ENCODE measurements at regions not wholly inside any gene's neighbourhood (a gene's known extent, or its start where the extent isn't known, plus 50 kb on each side); places are given as distances from the start of the nearest gene placed in this dataset.

DNA sequence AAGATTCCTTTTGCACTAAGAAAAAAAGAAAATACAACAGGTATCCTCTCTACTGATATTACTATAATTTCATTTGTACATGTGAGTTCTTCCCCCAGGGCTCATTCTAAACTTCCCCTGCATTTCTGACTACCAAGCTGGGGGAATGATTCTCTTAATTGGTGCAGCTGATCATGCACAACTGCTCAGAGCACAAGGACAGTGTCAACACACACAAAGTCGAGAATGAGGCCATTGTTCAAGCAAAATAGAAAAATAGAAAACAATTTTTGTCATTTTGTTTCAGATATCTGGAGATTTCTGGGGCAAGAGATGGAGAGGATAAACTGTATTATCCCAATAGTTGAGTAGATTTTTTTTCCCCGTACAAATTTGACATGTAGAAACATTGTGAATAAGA lies 236.3 kb downstream of the HAO1 start:
- H3K4me1 ChIP-seq (ENCODE audit: control insufficient read depth in 2 of 2, insufficient read depth in 1 of 2, low read depth in 1 of 2, low read length in 2 of 2): peaks cover 0 to 6% of the 10 kb centered on the region in 2 donors
- no peak overlapping the region for H3K14ac ChIP-seq (ENCODE audit: low read length)
- no peaks in the 10 kb centered on the region for H3K36me3 ChIP-seq (replicated peaks in 1 of 2; ENCODE audit: control insufficient read depth in 2 of 2, insufficient read depth in 2 of 2, low read length in 2 of 2)
- no peak overlapping the region for H4K8ac ChIP-seq (ENCODE audit: low read depth, low read length)
- H4K91ac ChIP-seq (ENCODE audit: low read depth, low read length, poor library complexity): no peak overlapping the region
- no peak overlapping the region for H2BK120ac ChIP-seq (ENCODE audit: low read depth, low read length)
- H2AFZ ChIP-seq (ENCODE audit: low read length): no peak overlapping the region
- H3K27ac ChIP-seq (replicated peaks; ENCODE audit: low read length): no peak overlapping the region
- H3K4me3 ChIP-seq (ENCODE audit: low read length in 2 of 2): no peak overlapping the region
- H2AK5ac ChIP-seq (ENCODE audit: low read depth, low read length): no peak overlapping the region
- H2BK5ac ChIP-seq (ENCODE audit: low read length): no peak overlapping the region
- H3K23ac ChIP-seq (ENCODE audit: low read depth, low read length, poor library complexity): no peak overlapping the region
- no peak for DNase-seq (ENCODE audit: low spot score)
- no peaks in the 10 kb centered on the region for H3K79me1 ChIP-seq (ENCODE audit: low read depth, low read length)
- H2BK15ac ChIP-seq (ENCODE audit: low read length): no peak overlapping the region
- no peak overlapping the region for H3K9ac ChIP-seq (ENCODE audit: low read depth, low read length, poor library complexity)
- no peak overlapping the region for H3K18ac ChIP-seq (ENCODE audit: low read length)
- no peaks in the 10 kb centered on the region for H3K27me3 ChIP-seq (ENCODE audit: control insufficient read depth in 3 of 3, insufficient read depth in 3 of 3, low read depth in 1 of 3, low read length in 3 of 3)
- WGBS, 2 donors (ENCODE audit: extremely low coverage in 2 of 2, insufficient read length in 2 of 2, insufficient replicate concordance in 1 of 2): no CpG with 5 or more reads among the region's 2 CpGs
- no peak overlapping the region for H3K4ac ChIP-seq (ENCODE audit: low read length)
- H3K4me2 ChIP-seq (ENCODE audit: insufficient read depth, low read length, poor library complexity, severe bottlenecking): no peak overlapping the region
- H2BK12ac ChIP-seq (ENCODE audit: low read length): no peak overlapping the region
- H3K9me3 ChIP-seq (replicated peaks in 1 of 2; ENCODE audit: control insufficient read depth in 2 of 2, insufficient read depth in 1 of 2, low read depth in 1 of 2, low read length in 2 of 2): peaks cover 0 to 2% of the 10 kb centered on the region in 2 donors

DNA sequence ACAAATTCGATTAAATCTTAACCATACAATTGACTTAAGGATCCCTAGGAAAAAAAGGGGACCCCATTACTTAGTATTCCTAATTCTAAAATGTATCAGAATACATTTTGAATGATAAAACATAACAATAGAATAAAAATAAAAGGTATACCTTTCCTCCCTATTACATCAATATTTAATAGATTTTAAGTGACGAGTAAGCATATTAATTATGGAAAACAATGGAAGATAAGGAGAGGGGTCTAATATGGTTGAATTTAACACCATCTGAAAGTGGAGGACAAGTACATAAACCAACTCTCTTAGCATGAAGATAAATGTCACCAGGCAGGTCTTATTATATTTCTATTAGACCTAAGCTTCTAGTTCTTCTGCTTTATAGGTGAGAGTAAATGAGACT lies 232.1 kb downstream of the HAO1 start:
- H3K27me3 ChIP-seq (ENCODE audit: control insufficient read depth in 3 of 3, insufficient read depth in 3 of 3, low read depth in 1 of 3, low read length in 3 of 3): no peaks in the 10 kb centered on the region
- no peak overlapping the region for H3K18ac ChIP-seq (ENCODE audit: low read length)
- DNase-seq (ENCODE audit: low spot score): no peak
- no peaks in the 10 kb centered on the region for H3K36me3 ChIP-seq (replicated peaks in 1 of 2; ENCODE audit: control insufficient read depth in 2 of 2, insufficient read depth in 2 of 2, low read length in 2 of 2)
- H3K9ac ChIP-seq (ENCODE audit: low read depth, low read length, poor library complexity): no peak overlapping the region
- no peak overlapping the region for H2AK5ac ChIP-seq (ENCODE audit: low read depth, low read length)
- H3K9me3 ChIP-seq (replicated peaks in 1 of 2; ENCODE audit: control insufficient read depth in 2 of 2, insufficient read depth in 1 of 2, low read depth in 1 of 2, low read length in 2 of 2): no peaks in the 10 kb centered on the region
- H3K4me2 ChIP-seq (ENCODE audit: insufficient read depth, low read length, poor library complexity, severe bottlenecking): no peak overlapping the region
- no peak overlapping the region for H2BK15ac ChIP-seq (ENCODE audit: low read length)
- H2BK5ac ChIP-seq (ENCODE audit: low read length): no peak overlapping the region
- H3K23ac ChIP-seq (ENCODE audit: low read depth, low read length, poor library complexity): no peak overlapping the region
- no peak overlapping the region for H2BK12ac ChIP-seq (ENCODE audit: low read length)
- no peak overlapping the region for H2BK120ac ChIP-seq (ENCODE audit: low read depth, low read length)
- H3K4ac ChIP-seq (ENCODE audit: low read length): no peak overlapping the region
- no peak overlapping the region for H3K14ac ChIP-seq (ENCODE audit: low read length)
- no peak overlapping the region for H4K91ac ChIP-seq (ENCODE audit: low read depth, low read length, poor library complexity)
- no CpG with 5 or more reads among the region's 2 CpGs for WGBS, 2 donors (ENCODE audit: extremely low coverage in 2 of 2, insufficient read length in 2 of 2, insufficient replicate concordance in 1 of 2)
- no peak overlapping the region for H2AFZ ChIP-seq (ENCODE audit: low read length)
- H4K8ac ChIP-seq (ENCODE audit: low read depth, low read length): no peak overlapping the region
- H3K4me3 ChIP-seq (ENCODE audit: low read length in 2 of 2): no peak overlapping the region
- H3K79me1 ChIP-seq (ENCODE audit: low read depth, low read length): no peaks in the 10 kb centered on the region
- peaks cover 0 to 1% of the 10 kb centered on the region in 2 donors for H3K4me1 ChIP-seq (ENCODE audit: control insufficient read depth in 2 of 2, insufficient read depth in 1 of 2, low read depth in 1 of 2, low read length in 2 of 2)
- H3K27ac ChIP-seq (replicated peaks; ENCODE audit: low read length): no peak overlapping the region

DNA sequence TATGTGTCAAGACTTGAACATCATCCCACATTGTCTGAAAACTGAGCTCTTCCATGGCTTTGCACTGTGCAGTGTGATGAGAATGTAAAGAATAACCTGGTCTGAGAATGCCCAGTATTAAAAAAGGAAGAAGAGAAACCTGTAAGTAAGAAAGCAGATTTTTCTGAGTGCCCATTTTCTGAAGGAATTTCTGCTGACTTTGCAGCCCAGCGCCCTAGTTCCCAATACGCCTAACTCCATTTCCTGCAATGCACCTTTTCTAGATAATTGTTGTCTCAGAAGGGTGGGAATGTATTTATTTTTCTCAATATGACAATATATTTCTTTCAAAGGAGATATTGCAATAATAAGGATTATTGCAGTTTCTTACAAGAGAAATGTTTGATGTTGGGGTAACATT lies 231.5 kb downstream of the HAO1 start:
- H4K8ac ChIP-seq (ENCODE audit: low read depth, low read length): no peak overlapping the region
- H3K23ac ChIP-seq (ENCODE audit: low read depth, low read length, poor library complexity): no peak overlapping the region
- no peak overlapping the region for H2BK12ac ChIP-seq (ENCODE audit: low read length)
- H3K9me3 ChIP-seq (replicated peaks in 1 of 2; ENCODE audit: control insufficient read depth in 2 of 2, insufficient read depth in 1 of 2, low read depth in 1 of 2, low read length in 2 of 2): no peaks in the 10 kb centered on the region
- H3K79me1 ChIP-seq (ENCODE audit: low read depth, low read length): no peaks in the 10 kb centered on the region
- H3K36me3 ChIP-seq (replicated peaks in 1 of 2; ENCODE audit: control insufficient read depth in 2 of 2, insufficient read depth in 2 of 2, low read length in 2 of 2): no peaks in the 10 kb centered on the region
- H2AK5ac ChIP-seq (ENCODE audit: low read depth, low read length): no peak overlapping the region
- no peak overlapping the region for H2AFZ ChIP-seq (ENCODE audit: low read length)
- H3K4me2 ChIP-seq (ENCODE audit: insufficient read depth, low read length, poor library complexity, severe bottlenecking): no peak overlapping the region
- no peak overlapping the region for H3K18ac ChIP-seq (ENCODE audit: low read length)
- no peak overlapping the region for H2BK5ac ChIP-seq (ENCODE audit: low read length)
- no peak overlapping the region for H3K4ac ChIP-seq (ENCODE audit: low read length)
- no peak overlapping the region for H4K91ac ChIP-seq (ENCODE audit: low read depth, low read length, poor library complexity)
- no peak overlapping the region for H3K14ac ChIP-seq (ENCODE audit: low read length)
- no peak overlapping the region for H3K4me3 ChIP-seq (ENCODE audit: low read length in 2 of 2)
- no peaks in the 10 kb centered on the region for H3K4me1 ChIP-seq (ENCODE audit: control insufficient read depth in 2 of 2, insufficient read depth in 1 of 2, low read depth in 1 of 2, low read length in 2 of 2)
- H2BK120ac ChIP-seq (ENCODE audit: low read depth, low read length): no peak overlapping the region
- H2BK15ac ChIP-seq (ENCODE audit: low read length): no peak overlapping the region
- H3K27me3 ChIP-seq (ENCODE audit: control insufficient read depth in 3 of 3, insufficient read depth in 3 of 3, low read depth in 1 of 3, low read length in 3 of 3): no peaks in the 10 kb centered on the region
- no peak overlapping the region for H3K27ac ChIP-seq (replicated peaks; ENCODE audit: low read length)
- no peak overlapping the region for H3K9ac ChIP-seq (ENCODE audit: low read depth, low read length, poor library complexity)
- DNase-seq (ENCODE audit: low spot score): no peak
- no CpG with 5 or more reads among the region's 2 CpGs for WGBS, 2 donors (ENCODE audit: extremely low coverage in 2 of 2, insufficient read length in 2 of 2, insufficient replicate concordance in 1 of 2)

DNA sequence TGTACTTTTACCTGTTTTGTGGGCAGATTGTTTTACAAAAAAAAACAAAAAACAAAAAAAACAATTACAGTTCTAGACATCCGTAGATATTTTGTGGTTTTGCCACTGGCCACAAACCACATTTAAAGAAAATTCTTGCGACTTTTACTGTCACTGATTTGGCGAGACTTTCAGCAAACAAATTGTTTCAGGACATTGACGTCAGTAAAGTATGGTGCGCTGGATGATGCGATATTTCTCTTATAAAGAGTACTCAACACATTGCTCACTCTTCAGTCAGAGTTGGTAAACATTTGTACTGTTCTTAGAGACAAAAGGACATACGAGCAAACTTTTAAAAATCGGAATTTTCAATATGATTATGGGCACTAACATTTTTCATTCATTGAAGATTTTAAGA lies 229.8 kb downstream of the HAO1 start:
- Histone ChIP-seq H3K27ac (replicated peaks; ENCODE audit: low read length) (no peak overlapping the region), H3K9me3 (replicated peaks in 1 of 2; ENCODE audit: control insufficient read depth in 2 of 2, insufficient read depth in 1 of 2, low read depth in 1 of 2, low read length in 2 of 2) (no peaks in the 10 kb centered on the region), H2AK5ac (ENCODE audit: low read depth, low read length) (no peak overlapping the region), H4K8ac (ENCODE audit: low read depth, low read length) (no peak overlapping the region), H2BK15ac (ENCODE audit: low read length) (no peak overlapping the region), H3K4me2 (ENCODE audit: insufficient read depth, low read length, poor library complexity, severe bottlenecking) (no peak overlapping the region), H3K79me1 (ENCODE audit: low read depth, low read length) (no peaks in the 10 kb centered on the region), H3K23ac (ENCODE audit: low read depth, low read length, poor library complexity) (no peak overlapping the region), H3K27me3 (ENCODE audit: control insufficient read depth in 3 of 3, insufficient read depth in 3 of 3, low read depth in 1 of 3, low read length in 3 of 3) (no peaks in the 10 kb centered on the region), H3K4me3 (ENCODE audit: low read length in 2 of 2) (no peak overlapping the region), H2AFZ (ENCODE audit: low read length) (no peak overlapping the region), H3K9ac (ENCODE audit: low read depth, low read length, poor library complexity) (no peak overlapping the region), H3K4me1 (ENCODE audit: control insufficient read depth in 2 of 2, insufficient read depth in 1 of 2, low read depth in 1 of 2, low read length in 2 of 2) (no peaks in the 10 kb centered on the region), H2BK12ac (ENCODE audit: low read length) (no peak overlapping the region), H3K18ac (ENCODE audit: low read length) (no peak overlapping the region), H3K36me3 (replicated peaks in 1 of 2; ENCODE audit: control insufficient read depth in 2 of 2, insufficient read depth in 2 of 2, low read length in 2 of 2) (no peaks in the 10 kb centered on the region), H3K14ac (ENCODE audit: low read length) (no peak overlapping the region), H3K4ac (ENCODE audit: low read length) (no peak overlapping the region), H4K91ac (ENCODE audit: low read depth, low read length, poor library complexity) (no peak overlapping the region), H2BK120ac (ENCODE audit: low read depth, low read length) (no peak overlapping the region), H2BK5ac (ENCODE audit: low read length) (no peak overlapping the region)
- no CpG with 5 or more reads among the region's 8 CpGs for WGBS, 2 donors (ENCODE audit: extremely low coverage in 2 of 2, insufficient read length in 2 of 2, insufficient replicate concordance in 1 of 2)
- no peak for DNase-seq (ENCODE audit: low spot score)

Measured in neuronal stem cell (in vitro differentiated cells).